Omental fat pad (tissue), 3 donors: ENCODE measurements at regions not wholly inside any gene's neighbourhood (a gene's known extent, or its start where the extent isn't known, plus 50 kb on each side); places are given as distances from the start of the nearest gene placed in this dataset.

Source experiments
- ATAC-seq: fragments of 150-250 bp; one replicate; pipeline ENCODE4 v1.9.1; 2016; ENCODE audit warnings: mild to moderate bottlenecking, moderate library complexity; ENCODE audit not compliant: low FRiP score
- DNase-seq: peaks from one replicate; pipeline ENCODE4 v3.0.0-alpha.2; 2019; ENCODE audit warnings: low spot score
- CTCF ChIP-seq, 3 donors: fragments of 450-650 bp; IDR thresholded peaks; one replicate each; pipeline ENCODE4 v1.5.1; 2016 to 2017; ENCODE audit warnings: antibody characterized with exemption in 3 of 3, mild to moderate bottlenecking in 3 of 3, moderate library complexity in 2 of 3

DNA sequence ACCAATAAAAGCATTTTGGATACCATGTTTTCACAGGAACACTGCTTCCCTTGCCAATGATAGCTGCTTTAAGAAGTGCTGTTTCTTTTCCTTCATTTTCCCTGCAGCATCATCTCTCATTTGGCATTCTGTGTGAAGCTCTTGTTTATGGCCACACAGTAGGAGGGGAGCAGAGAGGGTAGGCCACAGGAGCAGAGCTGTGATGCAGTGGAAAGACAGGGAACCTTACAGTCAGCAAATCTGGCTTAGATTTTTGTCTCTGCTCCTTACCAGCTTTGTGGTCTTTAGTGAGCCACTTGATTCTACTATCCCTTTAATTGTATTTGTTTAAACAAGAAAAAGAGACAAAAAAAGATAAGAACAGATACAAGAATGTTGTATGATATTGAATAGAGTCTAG lies 138.7 kb downstream of the RPL22L1 start:
- DNase-seq: no peak
- TF ChIP-seq CTCF (IDR thresholded peaks at IDR 0.05): no peak
- no peak for ATAC-seq

- TF ChIP-seq CTCF (IDR thresholded peaks at IDR 0.05): no peak
- ATAC-seq (no peak), DNase-seq (no peak)
Measured at GRCh38 chr3:170730071-170730812, 139.8 kb downstream of the RPL22L1 start.

- ATAC-seq (no peak), DNase-seq (no peak)
- no peak for TF ChIP-seq CTCF (IDR thresholded peaks at IDR 0.05)
Measured at GRCh38 chr3:170728181-170728580, 141.8 kb downstream of the RPL22L1 start.

DNA sequence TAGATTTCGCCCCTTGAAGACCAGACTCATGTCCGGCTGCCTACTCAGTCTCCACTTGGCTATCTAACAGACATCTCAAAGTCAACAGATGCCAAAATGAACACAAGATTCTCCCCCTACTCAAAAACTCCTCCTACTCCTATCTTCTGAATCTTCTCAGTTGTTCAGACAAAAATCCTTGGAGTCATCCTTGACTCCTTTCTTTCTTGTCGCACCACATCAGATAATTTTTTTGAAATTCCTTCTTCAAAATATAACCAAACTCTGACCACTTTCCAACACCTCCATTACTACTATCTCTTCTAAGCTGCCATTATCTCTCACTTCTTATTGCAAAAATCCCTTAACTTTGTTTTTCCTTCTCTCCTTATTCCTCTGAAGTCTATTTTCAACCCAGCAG lies 141.9 kb upstream of the SLC7A14 start:
- ATAC-seq: no peak
- no peak for TF ChIP-seq CTCF (IDR thresholded peaks at IDR 0.05)
- DNase-seq: no peak

DNA sequence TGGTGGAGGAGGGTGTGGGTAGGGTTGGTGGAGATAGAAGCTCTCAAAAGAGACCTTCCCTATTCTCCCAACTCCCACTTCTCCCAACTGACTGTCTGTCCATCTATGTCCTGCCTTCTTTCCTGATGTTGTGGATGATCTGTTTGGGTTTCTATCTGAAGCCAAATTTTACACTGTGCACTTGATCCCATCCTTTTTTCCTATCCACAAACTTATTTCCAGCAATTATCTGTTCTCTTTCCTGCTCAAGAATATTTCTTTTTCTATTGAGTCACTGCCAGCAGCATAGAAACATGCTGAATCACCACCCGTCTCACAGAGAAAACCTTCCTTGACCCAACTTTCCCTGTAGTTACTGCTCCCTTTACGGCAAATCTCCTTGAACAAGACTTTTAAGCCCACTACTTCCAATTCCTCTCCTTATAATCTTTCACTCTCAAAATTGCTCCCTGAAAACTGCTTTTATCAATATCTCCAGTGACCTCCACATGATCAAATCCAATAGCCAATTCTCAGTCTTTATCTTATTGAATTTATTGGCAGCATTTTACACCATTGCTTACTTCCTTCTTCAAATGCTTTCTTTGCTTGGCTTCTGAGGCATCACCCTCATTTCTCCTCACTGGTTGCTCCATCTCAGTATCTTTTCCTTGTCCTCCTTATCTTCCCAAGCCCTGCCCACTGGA lies 141.2 kb upstream of the SLC7A14 start:
- ATAC-seq (peak; percentile 62), DNase-seq (no peak)
- TF ChIP-seq CTCF (IDR thresholded peaks at IDR 0.05): no peak

- ATAC-seq: peak; percentile 56
- no peak for TF ChIP-seq CTCF (IDR thresholded peaks at IDR 0.05)
Measured at GRCh38 chr3:170725285-170725731, 139.4 kb upstream of the SLC7A14 start.

More at GRCh38 chr3:170725285-170725731, 139.4 kb upstream of the SLC7A14 start:
- no peak for DNase-seq
